Epithelial cell of proximal tubule (primary cell): ENCODE measurements at regions not wholly inside any gene's neighbourhood (a gene's known extent, or its start where the extent isn't known, plus 50 kb on each side); places are given as distances from the start of the nearest gene placed in this dataset.

ENCODE experiments used
- DNase-seq: peaks from one replicate; pipeline ENCODE4 v3.0.0-alpha.2; 2011; ENCODE audit warnings: low read depth
- H3K4me3 ChIP-seq: 2 replicates; pipeline ENCODE4 v1.5.1; 2011; ENCODE audit warnings: low read depth, mild to moderate bottlenecking, low read length
- CTCF ChIP-seq: conservative IDR thresholded peaks from 2 replicates; pipeline ENCODE4 v1.5.1; 2012; ENCODE audit warnings: low read depth, mild to moderate bottlenecking, low read length

- TF ChIP-seq CTCF = no peak
- no peak overlapping the region for H3K4me3 ChIP-seq
- DNase-seq = no peak
Observed at GRCh38 chr12:85393606-85394005, 113.6 kb downstream of the ALX1 start.

- TF ChIP-seq CTCF = no peak
- H3K4me3 ChIP-seq = no peak overlapping the region
- DNase-seq = no peak
Observed at GRCh38 chr12:85394065-85394464, 114.0 kb downstream of the ALX1 start.

GRCh38 chr12:85394809-85395208 is 114.8 kb downstream of the ALX1 start:
- no peak for TF ChIP-seq CTCF
- DNase-seq = no peak
- H3K4me3 ChIP-seq = no peak overlapping the region

- no peak for TF ChIP-seq CTCF
- DNase-seq = no peak
Observed at GRCh38 chr12:85405262-85405661, 125.2 kb downstream of the ALX1 start.

GRCh38 chr12:85405781-85406522 is 125.9 kb downstream of the ALX1 start:
- no peak overlapping the region for H3K4me3 ChIP-seq
- TF ChIP-seq CTCF = no peak
- DNase-seq = peak; percentile 36

More at GRCh38 chr12:85405262-85405661, 125.2 kb downstream of the ALX1 start:
- H3K4me3 ChIP-seq = no peak overlapping the region

GRCh38 chr12:85413266-85413665 is 133.2 kb downstream of the ALX1 start:
- DNase-seq = no peak
- TF ChIP-seq CTCF = no peak
- no peak overlapping the region for H3K4me3 ChIP-seq

GRCh38 chr12:85422762-85423161 is 142.7 kb downstream of the ALX1 start:
- TF ChIP-seq CTCF = no peak
- no peak overlapping the region for H3K4me3 ChIP-seq
- DNase-seq = no peak
